OCI-LY1 (cell line): ENCODE measurements at regions not wholly inside any gene's neighbourhood (a gene's known extent, or its start where the extent isn't known, plus 50 kb on each side); places are given as distances from the start of the nearest gene placed in this dataset.

Experiments
- CTCF ChIP-seq: fragments of 200-600 bp; sonication (generic), shearing (Covaris generic); IDR thresholded peaks from 2 replicates; pipeline ENCODE4 v1.5.1; 2017; ENCODE audit warnings: mild to moderate bottlenecking, antibody characterized with exemption, low read length, moderate library complexity, mixed read lengths
- EZH2 ChIP-seq: fragments of 200-600 bp; sonication (generic), shearing (Covaris generic); IDR thresholded peaks from 2 replicates; pipeline ENCODE4 v1.8.0; 2017; ENCODE audit warnings: borderline replicate concordance, mixed run types, mild to moderate bottlenecking, antibody characterized with exemption, low read length, moderate library complexity, mixed read lengths

GRCh38 chr15:26224266-26224665 lies 361.1 kb upstream of the ATP10A start:
- TF ChIP-seq CTCF (no peak), EZH2 (no peak)
